Neuronal stem cell (in vitro differentiated cells): ENCODE measurements at regions not wholly inside any gene's neighbourhood (a gene's known extent, or its start where the extent isn't known, plus 50 kb on each side); places are given as distances from the start of the nearest gene placed in this dataset.

Experiments used
- DNase-seq: peaks from one replicate; pipeline ENCODE4 v3.0.0-alpha.2; 2013; ENCODE audit warnings: low spot score
- H2AFZ ChIP-seq: one replicate; pipeline ENCODE4 v1.6.1; 2013; ENCODE audit warnings: mild to moderate bottlenecking, low read length, inconsistent platforms
- H2AK5ac ChIP-seq: 2 replicates; pipeline ENCODE4 v1.6.1; 2013; ENCODE audit warnings: low read depth, mild to moderate bottlenecking, inconsistent platforms, low read length, moderate library complexity, mixed read lengths
- H2BK120ac ChIP-seq: 2 replicates; pipeline ENCODE4 v1.6.1; 2013; ENCODE audit warnings: low read depth, mild to moderate bottlenecking, inconsistent platforms, low read length, moderate library complexity, mixed read lengths
- H2BK12ac ChIP-seq: one replicate; pipeline ENCODE4 v1.6.1; 2013; ENCODE audit warnings: low read length, inconsistent platforms
- H2BK15ac ChIP-seq: 2 replicates; pipeline ENCODE4 v1.6.1; 2013; ENCODE audit warnings: mild to moderate bottlenecking, low read length, inconsistent platforms, mixed read lengths
- H2BK5ac ChIP-seq: one replicate; pipeline ENCODE4 v1.6.1; 2013; ENCODE audit warnings: inconsistent platforms, mild to moderate bottlenecking, low read length, moderate library complexity
- H3K14ac ChIP-seq: one replicate; pipeline ENCODE4 v1.6.1; 2013; ENCODE audit warnings: low read length, inconsistent platforms
- H3K18ac ChIP-seq: 2 replicates; pipeline ENCODE4 v1.6.1; 2013; ENCODE audit warnings: low read length, inconsistent platforms
- H3K23ac ChIP-seq: 2 replicates; pipeline ENCODE4 v1.6.1; 2013; ENCODE audit warnings: low read depth, mild to moderate bottlenecking, mixed read lengths, low read length, inconsistent platforms; ENCODE audit not compliant: poor library complexity
- H3K27ac ChIP-seq: replicated peaks from 3 replicates; pipeline ENCODE4 v1.5.1; 2013; ENCODE audit warnings: low read length, inconsistent platforms
- H3K27me3 ChIP-seq, 3 experiments: 2 replicates each; pipeline ENCODE4 v1.6.1; 2013; ENCODE audit warnings: low read length in 3 of 3, mild to moderate bottlenecking in 2 of 3, inconsistent platforms in 1 of 3, low read depth in 1 of 3, mixed read lengths in 1 of 3, moderate library complexity in 1 of 3; ENCODE audit not compliant: control insufficient read depth in 3 of 3, insufficient read depth in 3 of 3
- H3K36me3 ChIP-seq, 2 donors: replicated peaks in 1 of 2; 2 replicates each; pipeline ENCODE4 v1.6.1; 2013; ENCODE audit warnings: low read length in 2 of 2; ENCODE audit not compliant: control insufficient read depth in 2 of 2, insufficient read depth in 2 of 2
- H3K4ac ChIP-seq: 2 replicates; pipeline ENCODE4 v1.6.1; 2013; ENCODE audit warnings: inconsistent platforms, mild to moderate bottlenecking, low read length, moderate library complexity
- H3K4me1 ChIP-seq, 2 donors: 1 replicate in 1 of 2; 2 replicates in 1 of 2; pipeline ENCODE4 v1.6.1; 2013; ENCODE audit warnings: low read length in 2 of 2, low read depth in 1 of 2; ENCODE audit not compliant: control insufficient read depth in 2 of 2, insufficient read depth in 1 of 2
- H3K4me2 ChIP-seq: one replicate; pipeline ENCODE4 v1.6.1; 2013; ENCODE audit warnings: mild to moderate bottlenecking, low read length, inconsistent platforms; ENCODE audit not compliant: insufficient read depth, poor library complexity, severe bottlenecking
- H3K4me3 ChIP-seq, 2 donors: 2 replicates each; pipeline ENCODE4 v1.5.1; 2013; ENCODE audit warnings: low read length in 2 of 2, mild to moderate bottlenecking in 2 of 2, inconsistent platforms in 1 of 2, moderate library complexity in 1 of 2
- H3K79me1 ChIP-seq: one replicate; pipeline ENCODE4 v1.6.1; 2013; ENCODE audit warnings: low read depth, mild to moderate bottlenecking, inconsistent platforms, low read length, moderate library complexity
- H3K9ac ChIP-seq: one replicate; pipeline ENCODE4 v1.6.1; 2013; ENCODE audit warnings: mild to moderate bottlenecking, low read depth, low read length, inconsistent platforms; ENCODE audit not compliant: poor library complexity
- H3K9me3 ChIP-seq, 2 donors: replicated peaks in 1 of 2; 2 replicates each; pipeline versions ENCODE3 to v1.6.1; 2013; ENCODE audit warnings: low read length in 2 of 2, mild to moderate bottlenecking in 2 of 2, inconsistent platforms in 1 of 2, low read depth in 1 of 2, mixed read lengths in 1 of 2, moderate library complexity in 1 of 2; ENCODE audit not compliant: control insufficient read depth in 2 of 2, insufficient read depth in 1 of 2
- H4K8ac ChIP-seq: one replicate; pipeline ENCODE4 v1.6.1; 2013; ENCODE audit warnings: low read depth, mild to moderate bottlenecking, inconsistent platforms, low read length, moderate library complexity
- H4K91ac ChIP-seq: one replicate; pipeline ENCODE4 v1.6.1; 2013; ENCODE audit warnings: low read length, low read depth, mild to moderate bottlenecking, inconsistent platforms; ENCODE audit not compliant: poor library complexity
- WGBS, 2 donors: extraction: QIAGEN DNeasy Blood & Tissue Kit; methylation state at CpG; one replicate each; pipeline ENCODE4 v1.1.7; 2013; ENCODE audit warnings: missing lambda C conversion rate in 2 of 2, mixed read lengths in 1 of 2; ENCODE audit not compliant: insufficient read length in 2 of 2, insufficient replicate concordance in 1 of 2; ENCODE audit errors: extremely low coverage in 2 of 2; 5-methylcytosine and 5-hydroxymethylcytosine counted together

GRCh38 chr13:84865783-84866221 lies 933.4 kb downstream of the SLITRK6 start:
- H2BK120ac ChIP-seq, result no peak overlapping the region
- H3K23ac ChIP-seq, result no peak overlapping the region
- H3K4me1 ChIP-seq, result peaks cover 0 to 4% of the 10 kb centered on the region in 2 donors
- no peak overlapping the region for H3K14ac ChIP-seq
- H2BK5ac ChIP-seq, result no peak overlapping the region
- H3K9me3 ChIP-seq, result no peaks in the 10 kb centered on the region
- H2AK5ac ChIP-seq, result no peak overlapping the region
- DNase-seq, result peak; percentile 0
- H3K9ac ChIP-seq, result no peak overlapping the region
- WGBS, 2 donors, result no CpG with 5 or more reads among the region's 2 CpGs
- H2BK15ac ChIP-seq, result no peak overlapping the region
- H3K4me2 ChIP-seq, result no peak overlapping the region
- H3K4me3 ChIP-seq, result no peak overlapping the region
- no peak overlapping the region for H2BK12ac ChIP-seq
- no peaks in the 10 kb centered on the region for H3K79me1 ChIP-seq
- H3K27ac ChIP-seq, result no peak overlapping the region
- H3K4ac ChIP-seq, result no peak overlapping the region
- H3K18ac ChIP-seq, result no peak overlapping the region
- H2AFZ ChIP-seq, result peak overlapping the region; percentile 48
- H4K8ac ChIP-seq, result no peak overlapping the region
- no peak overlapping the region for H4K91ac ChIP-seq
- H3K36me3 ChIP-seq, result no peaks in the 10 kb centered on the region
- H3K27me3 ChIP-seq, result no peaks in the 10 kb centered on the region

DNA sequence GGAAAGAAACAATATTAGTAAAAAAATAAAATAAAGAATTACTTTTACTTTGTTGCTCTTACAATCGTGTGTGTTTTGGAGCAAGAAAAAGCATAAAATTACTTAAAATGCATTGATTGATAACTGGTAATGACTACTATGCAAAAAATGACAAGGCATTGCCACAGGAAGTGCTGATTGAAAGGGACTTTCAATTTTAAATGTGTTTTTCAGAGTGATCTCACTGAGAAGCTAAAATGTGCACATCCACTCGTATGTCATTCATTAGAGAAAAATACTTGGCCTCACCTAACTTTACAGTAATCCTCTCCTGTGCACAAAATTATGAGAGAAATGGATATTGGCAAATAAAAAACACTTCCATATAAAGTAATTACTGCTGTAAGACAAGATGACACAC lies 934.9 kb downstream of the SLITRK6 start:
- Histone ChIP-seq H2BK5ac (no peak overlapping the region), H3K4me1 (peaks cover 0 to 4% of the 10 kb centered on the region in 2 donors), H3K27ac (no peak overlapping the region), H3K79me1 (no peaks in the 10 kb centered on the region), H2BK12ac (no peak overlapping the region), H3K9ac (no peak overlapping the region), H2AK5ac (no peak overlapping the region), H2BK15ac (no peak overlapping the region), H2AFZ (peak overlapping the region; percentile 35), H3K4me2 (no peak overlapping the region), H4K91ac (no peak overlapping the region), H3K27me3 (no peaks in the 10 kb centered on the region), H3K4ac (no peak overlapping the region), H3K23ac (no peak overlapping the region), H3K4me3 (no peak overlapping the region), H3K14ac (no peak overlapping the region), H2BK120ac (no peak overlapping the region), H4K8ac (no peak overlapping the region), H3K9me3 (no peaks in the 10 kb centered on the region), H3K18ac (no peak overlapping the region), H3K36me3 (no peaks in the 10 kb centered on the region)
- WGBS, 2 donors, result no CpG with 5 or more reads among the region's 2 CpGs
- no peak for DNase-seq

DNA sequence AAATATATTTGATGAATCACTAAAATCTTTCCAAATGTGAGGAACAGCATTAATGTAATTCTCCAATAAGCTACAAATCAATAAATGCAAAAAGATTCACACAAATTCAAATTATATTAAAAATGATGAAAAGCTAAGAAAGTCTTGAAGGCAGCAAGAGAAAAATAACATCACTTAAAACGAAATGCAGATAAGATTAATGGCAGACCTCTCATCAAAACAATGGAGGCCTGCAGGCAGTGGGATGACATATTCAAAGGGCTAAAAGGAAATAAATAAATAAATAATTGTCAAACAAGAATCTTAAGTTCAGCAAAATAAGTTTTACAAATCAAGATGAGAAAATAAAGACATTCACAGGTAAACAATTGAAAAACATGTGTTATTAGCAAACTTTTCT lies 952.1 kb downstream of the SLITRK6 start:
- no peak overlapping the region for H3K23ac ChIP-seq
- H3K4me3 ChIP-seq, result no peak overlapping the region
- no peaks in the 10 kb centered on the region for H3K27me3 ChIP-seq
- no peak overlapping the region for H3K4ac ChIP-seq
- no peaks in the 10 kb centered on the region for H3K79me1 ChIP-seq
- H3K4me1 ChIP-seq, result no peaks in the 10 kb centered on the region
- H2BK120ac ChIP-seq, result no peak overlapping the region
- H2AK5ac ChIP-seq, result no peak overlapping the region
- H3K27ac ChIP-seq, result no peak overlapping the region
- H2BK15ac ChIP-seq, result no peak overlapping the region
- H2BK12ac ChIP-seq, result no peak overlapping the region
- no peak overlapping the region for H2AFZ ChIP-seq
- H3K9ac ChIP-seq, result no peak overlapping the region
- peaks cover 0 to 6% of the 10 kb centered on the region in 2 donors for H3K9me3 ChIP-seq
- H2BK5ac ChIP-seq, result no peak overlapping the region
- H3K18ac ChIP-seq, result no peak overlapping the region
- no peak for DNase-seq
- no peak overlapping the region for H4K8ac ChIP-seq
- H3K36me3 ChIP-seq, result no peaks in the 10 kb centered on the region
- no peak overlapping the region for H3K14ac ChIP-seq
- no CpG with 5 or more reads among the region's 1 CpG for WGBS, 2 donors
- no peak overlapping the region for H3K4me2 ChIP-seq
- no peak overlapping the region for H4K91ac ChIP-seq

DNA sequence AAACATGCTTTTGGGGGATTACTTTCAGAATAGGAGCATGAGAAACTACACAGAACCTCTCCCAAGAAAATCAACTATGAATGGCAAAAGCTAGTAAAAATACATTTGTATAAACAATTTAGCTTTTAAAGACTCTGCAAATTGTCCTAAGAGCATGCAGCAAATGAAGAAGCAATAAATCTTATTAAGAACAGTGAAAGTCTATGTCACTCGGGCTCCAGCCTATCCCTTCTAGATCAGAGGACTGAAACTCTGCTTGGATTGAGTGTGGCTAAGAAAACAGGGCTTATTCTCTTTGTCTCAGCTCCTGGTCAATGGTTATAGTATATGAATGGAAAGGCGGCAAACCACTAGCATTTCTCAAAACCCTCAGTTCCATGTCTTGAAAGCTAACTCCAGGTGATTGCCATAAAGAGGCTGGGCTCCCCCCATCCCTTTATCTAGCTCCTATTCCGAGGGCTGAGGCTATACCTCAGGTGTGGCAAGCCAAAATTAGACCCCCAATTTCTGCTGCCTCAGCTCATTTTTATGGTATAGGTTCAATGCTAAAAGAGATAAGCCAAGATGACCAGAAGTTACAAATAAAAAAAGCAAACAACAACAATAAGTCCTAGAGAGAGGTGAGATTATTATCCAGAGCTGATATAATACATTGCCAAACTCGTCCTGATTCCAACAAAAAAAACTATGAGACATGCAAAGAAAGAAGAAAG lies 953.2 kb downstream of the SLITRK6 start:
- WGBS, 2 donors, result no CpG with 5 or more reads among the region's 4 CpGs
- Histone ChIP-seq H3K9ac (no peak overlapping the region), H3K18ac (no peak overlapping the region), H3K23ac (no peak overlapping the region), H2AK5ac (no peak overlapping the region), H3K27ac (no peak overlapping the region), H2BK12ac (no peak overlapping the region), H2AFZ (peak overlapping the region; percentile 6), H2BK5ac (no peak overlapping the region), H3K4me2 (no peak overlapping the region), H3K14ac (no peak overlapping the region), H3K27me3 (no peaks in the 10 kb centered on the region), H3K9me3 (peaks cover 0 to 6% of the 10 kb centered on the region in 2 donors), H3K4ac (no peak overlapping the region), H3K4me1 (no peaks in the 10 kb centered on the region), H4K91ac (no peak overlapping the region), H2BK120ac (no peak overlapping the region), H4K8ac (no peak overlapping the region), H2BK15ac (no peak overlapping the region), H3K79me1 (no peaks in the 10 kb centered on the region), H3K4me3 (no peak overlapping the region), H3K36me3 (no peaks in the 10 kb centered on the region)
- DNase-seq, result no peak
